Astrocyte (in vitro differentiated cells and primary cell): ENCODE measurements at regions not wholly inside any gene's neighbourhood (a gene's known extent, or its start where the extent isn't known, plus 50 kb on each side); places are given as distances from the start of the nearest gene placed in this dataset.

ENCODE experiments used
- DNase-seq: peaks from one replicate; pipeline ENCODE4 v3.0.0-alpha.2; 2010; ENCODE audit warnings: low read depth
- FAIRE-seq: peaks from 2 replicates; lab custom pipeline; 2011; peaks lifted over from hg19 to GRCh38; lab: Jason Lieb, UNC
- H2AFZ ChIP-seq: 2 replicates; pipeline ENCODE4 v1.6.0; 2012; ENCODE audit warnings: low read depth, low read length, inconsistent platforms
- H3K27ac ChIP-seq: 2 replicates; pipeline ENCODE4 v1.5.1; 2011; ENCODE audit warnings: low read depth, low read length, inconsistent platforms
- H3K27me3 ChIP-seq: 2 replicates; pipeline ENCODE4 v1.6.0; 2011; ENCODE audit warnings: low read length, inconsistent platforms; ENCODE audit not compliant: insufficient read depth
- H3K36me3 ChIP-seq: 2 replicates; pipeline ENCODE4 v1.5.1; 2011; ENCODE audit warnings: low read length, inconsistent platforms; ENCODE audit not compliant: insufficient read depth
- H3K4me1 ChIP-seq: 2 replicates; pipeline ENCODE4 v1.5.1; 2011; ENCODE audit warnings: low read length, inconsistent platforms; ENCODE audit not compliant: insufficient read depth
- H3K4me2 ChIP-seq: 2 replicates; pipeline ENCODE4 v1.6.0; 2012; ENCODE audit warnings: low read length, inconsistent platforms
- H3K4me3 ChIP-seq: 2 replicates; pipeline ENCODE4 v1.5.1; 2011; ENCODE audit warnings: low read depth, mild to moderate bottlenecking, low read length, inconsistent platforms; ENCODE audit not compliant: insufficient read depth
- H3K79me2 ChIP-seq: 2 replicates; pipeline ENCODE4 v1.6.0; 2012; ENCODE audit warnings: mild to moderate bottlenecking, low read length, inconsistent platforms; ENCODE audit not compliant: insufficient read depth
- H3K9ac ChIP-seq: 2 replicates; pipeline ENCODE4 v1.6.0; 2012; ENCODE audit warnings: mild to moderate bottlenecking, low read length, inconsistent platforms
- H3K9me3 ChIP-seq: 2 replicates; pipeline ENCODE4 v1.5.1; 2012; ENCODE audit warnings: low read depth, mild to moderate bottlenecking, low read length, inconsistent platforms; ENCODE audit not compliant: insufficient read depth
- H4K20me1 ChIP-seq: 2 replicates; pipeline ENCODE4 v1.6.0; 2012; ENCODE audit warnings: low read length, inconsistent platforms; ENCODE audit not compliant: insufficient read depth
- H3K27ac Mint-ChIP-seq: one replicate; pipeline ENCODE4 v1.8.0; 2021; ENCODE audit warnings: mild to moderate bottlenecking, mixed read lengths; ENCODE audit not compliant: unreplicated experiment
- H3K27me3 Mint-ChIP-seq: one replicate; pipeline ENCODE4 v1.8.0; 2021; ENCODE audit warnings: low read depth, mixed read lengths; ENCODE audit not compliant: unreplicated experiment
- H3K36me3 Mint-ChIP-seq: one replicate; pipeline ENCODE4 v1.8.0; 2021; ENCODE audit warnings: low read depth, mixed read lengths; ENCODE audit not compliant: unreplicated experiment
- H3K4me1 Mint-ChIP-seq: one replicate; pipeline ENCODE4 v1.8.0; 2021; ENCODE audit warnings: low read depth, mixed read lengths; ENCODE audit not compliant: unreplicated experiment
- H3K4me3 Mint-ChIP-seq: one replicate; pipeline ENCODE4 v1.8.0; 2021; ENCODE audit warnings: mild to moderate bottlenecking, moderate library complexity, mixed read lengths; ENCODE audit not compliant: unreplicated experiment
- H3K9me3 Mint-ChIP-seq: one replicate; pipeline ENCODE4 v1.8.0; 2021; ENCODE audit warnings: mild to moderate bottlenecking, mixed read lengths; ENCODE audit not compliant: unreplicated experiment
- EZH2 ChIP-seq: IDR thresholded peaks from 2 replicates; pipeline ENCODE4 v1.6.1; 2012; ENCODE audit warnings: mild to moderate bottlenecking, low read length, inconsistent platforms; ENCODE audit not compliant: insufficient read depth
- TF ChIP-seq, protein P1 (sequence below): IDR thresholded peaks from 2 replicates; pipeline ENCODE4 v1.5.1; 2011; ENCODE audit warnings: low read depth, mild to moderate bottlenecking, inconsistent platforms, low read length, moderate library complexity; ENCODE audit not compliant: insufficient read depth

GRCh38 chr3:110814170-110815007, 257.2 kb upstream of the NECTIN3 start:
- TF ChIP-seq, protein P1, sequence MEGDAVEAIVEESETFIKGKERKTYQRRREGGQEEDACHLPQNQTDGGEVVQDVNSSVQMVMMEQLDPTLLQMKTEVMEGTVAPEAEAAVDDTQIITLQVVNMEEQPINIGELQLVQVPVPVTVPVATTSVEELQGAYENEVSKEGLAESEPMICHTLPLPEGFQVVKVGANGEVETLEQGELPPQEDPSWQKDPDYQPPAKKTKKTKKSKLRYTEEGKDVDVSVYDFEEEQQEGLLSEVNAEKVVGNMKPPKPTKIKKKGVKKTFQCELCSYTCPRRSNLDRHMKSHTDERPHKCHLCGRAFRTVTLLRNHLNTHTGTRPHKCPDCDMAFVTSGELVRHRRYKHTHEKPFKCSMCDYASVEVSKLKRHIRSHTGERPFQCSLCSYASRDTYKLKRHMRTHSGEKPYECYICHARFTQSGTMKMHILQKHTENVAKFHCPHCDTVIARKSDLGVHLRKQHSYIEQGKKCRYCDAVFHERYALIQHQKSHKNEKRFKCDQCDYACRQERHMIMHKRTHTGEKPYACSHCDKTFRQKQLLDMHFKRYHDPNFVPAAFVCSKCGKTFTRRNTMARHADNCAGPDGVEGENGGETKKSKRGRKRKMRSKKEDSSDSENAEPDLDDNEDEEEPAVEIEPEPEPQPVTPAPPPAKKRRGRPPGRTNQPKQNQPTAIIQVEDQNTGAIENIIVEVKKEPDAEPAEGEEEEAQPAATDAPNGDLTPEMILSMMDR = no peak
- TF ChIP-seq EZH2 = no peak
- Mint-ChIP-seq H3K27ac (peak overlapping the region; percentile 88), H3K9me3 (no peaks in the 10 kb centered on the region), H3K4me1 (peaks cover 45% of the 10 kb centered on the region), H3K36me3 (no peaks in the 10 kb centered on the region), H3K4me3 (peak overlapping the region; percentile 17), H3K27me3 (no peaks in the 10 kb centered on the region)
- Histone ChIP-seq H2AFZ (peak overlapping the region; percentile 22), H3K4me3 (peak overlapping the region; percentile 1), H3K27ac (peak overlapping the region; percentile 88), H3K4me1 (peaks cover 34% of the 10 kb centered on the region), H3K4me2 (peak overlapping the region; percentile 81), H3K27me3 (no peaks in the 10 kb centered on the region), H4K20me1 (no peaks in the 10 kb centered on the region), H3K79me2 (no peaks in the 10 kb centered on the region), H3K9ac (peak overlapping the region; percentile 51), H3K9me3 (no peaks in the 10 kb centered on the region), H3K36me3 (no peaks in the 10 kb centered on the region)
- FAIRE-seq = peak; percentile 84
- DNase-seq = peak; percentile 96

GRCh38 chr3:110815008-110815583, 256.5 kb upstream of the NECTIN3 start:
- peak overlapping the region; percentile 81 for H3K4me2 ChIP-seq
- peak overlapping the region; percentile 88 for H3K27ac Mint-ChIP-seq
- H3K27me3 Mint-ChIP-seq = no peaks in the 10 kb centered on the region
- DNase-seq (peak; percentile 93), FAIRE-seq (peak; percentile 78)
- no peaks in the 10 kb centered on the region for H3K9me3 Mint-ChIP-seq
- peaks cover 34% of the 10 kb centered on the region for H3K4me1 ChIP-seq
- H3K79me2 ChIP-seq = no peaks in the 10 kb centered on the region
- H3K27ac ChIP-seq = peak overlapping the region; percentile 88
- H4K20me1 ChIP-seq = no peaks in the 10 kb centered on the region
- H3K9ac ChIP-seq = peak overlapping the region; percentile 51
- H3K4me3 Mint-ChIP-seq = no peak overlapping the region
- no peaks in the 10 kb centered on the region for H3K27me3 ChIP-seq
- H3K36me3 Mint-ChIP-seq = no peaks in the 10 kb centered on the region
- peaks cover 45% of the 10 kb centered on the region for H3K4me1 Mint-ChIP-seq
- H2AFZ ChIP-seq = no peak overlapping the region
- H3K9me3 ChIP-seq = no peaks in the 10 kb centered on the region
- no peaks in the 10 kb centered on the region for H3K36me3 ChIP-seq
- TF ChIP-seq, protein P1 = no peak
- no peak for TF ChIP-seq EZH2
- H3K4me3 ChIP-seq = peak overlapping the region; percentile 25
